ENCODE measurements at regions not wholly inside any gene's neighbourhood (a gene's known extent, or its start where the extent isn't known, plus 50 kb on each side); places are given as distances from the start of the nearest gene placed in this dataset.

- H3K4me1 ChIP-seq (replicated peaks): no peaks in the 10 kb centered on the region
- WGBS: 51% methylated on average over 1 of the region's 1 CpG
- intact Hi-C loops (cut with DNase I): no loop called here
- H3K27me3 ChIP-seq (replicated peaks; ENCODE audit: insufficient read depth): no peaks in the 10 kb centered on the region
- H3K4me3 ChIP-seq: no peak overlapping the region
- H3K9me3 ChIP-seq: no peaks in the 10 kb centered on the region
- TF ChIP-seq POLR2AphosphoS5 (IDR thresholded peaks at IDR 0.05) (no peak), POLR2A (IDR thresholded peaks at IDR 0.05) (no peak)
- TF ChIP-seq, protein P1, sequence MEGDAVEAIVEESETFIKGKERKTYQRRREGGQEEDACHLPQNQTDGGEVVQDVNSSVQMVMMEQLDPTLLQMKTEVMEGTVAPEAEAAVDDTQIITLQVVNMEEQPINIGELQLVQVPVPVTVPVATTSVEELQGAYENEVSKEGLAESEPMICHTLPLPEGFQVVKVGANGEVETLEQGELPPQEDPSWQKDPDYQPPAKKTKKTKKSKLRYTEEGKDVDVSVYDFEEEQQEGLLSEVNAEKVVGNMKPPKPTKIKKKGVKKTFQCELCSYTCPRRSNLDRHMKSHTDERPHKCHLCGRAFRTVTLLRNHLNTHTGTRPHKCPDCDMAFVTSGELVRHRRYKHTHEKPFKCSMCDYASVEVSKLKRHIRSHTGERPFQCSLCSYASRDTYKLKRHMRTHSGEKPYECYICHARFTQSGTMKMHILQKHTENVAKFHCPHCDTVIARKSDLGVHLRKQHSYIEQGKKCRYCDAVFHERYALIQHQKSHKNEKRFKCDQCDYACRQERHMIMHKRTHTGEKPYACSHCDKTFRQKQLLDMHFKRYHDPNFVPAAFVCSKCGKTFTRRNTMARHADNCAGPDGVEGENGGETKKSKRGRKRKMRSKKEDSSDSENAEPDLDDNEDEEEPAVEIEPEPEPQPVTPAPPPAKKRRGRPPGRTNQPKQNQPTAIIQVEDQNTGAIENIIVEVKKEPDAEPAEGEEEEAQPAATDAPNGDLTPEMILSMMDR (IDR thresholded peaks at IDR 0.05): no peak
- no peak overlapping the region for H3K27ac ChIP-seq
- no peak for DNase-seq (ENCODE audit: low spot score)
- no peaks in the 10 kb centered on the region for H3K36me3 ChIP-seq
These were observed 102.2 kb upstream of the TUBA3C start for GRCh38 chr13:19283836-19284235.

DNA sequence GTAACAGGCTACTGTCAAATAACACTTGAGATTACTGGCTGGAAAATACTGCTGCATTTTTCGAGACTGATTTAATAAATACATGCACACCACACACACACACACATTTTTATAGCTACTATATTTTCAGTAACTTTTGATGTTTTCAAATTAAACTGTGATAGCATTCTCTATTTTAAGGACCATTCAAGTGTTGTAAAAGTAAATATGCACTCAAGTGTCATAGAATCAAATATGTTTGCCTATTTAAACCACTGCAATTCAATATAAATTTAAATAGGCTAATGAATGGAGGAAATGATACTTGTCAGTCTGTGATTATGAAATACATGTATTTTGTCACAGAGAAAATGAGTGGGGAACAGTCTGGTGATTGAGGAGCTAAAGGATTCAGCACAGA lies 86.7 kb upstream of the TUBA3C start:
- WGBS: 40% methylated on average over 1 of the region's 1 CpG
- Histone ChIP-seq H3K36me3 (no peaks in the 10 kb centered on the region), H3K27ac (no peak overlapping the region), H3K4me1 (replicated peaks) (no peaks in the 10 kb centered on the region), H3K9me3 (no peaks in the 10 kb centered on the region), H3K27me3 (replicated peaks; ENCODE audit: insufficient read depth) (no peaks in the 10 kb centered on the region), H3K4me3 (no peak overlapping the region)
- DNase-seq (ENCODE audit: low spot score): no peak
- no peak for TF ChIP-seq POLR2AphosphoS5 (IDR thresholded peaks at IDR 0.05)
- TF ChIP-seq POLR2A (IDR thresholded peaks at IDR 0.05): no peak
- TF ChIP-seq, protein P1 (IDR thresholded peaks at IDR 0.05): no peak
- intact Hi-C loops (cut with DNase I): no loop called here

DNA sequence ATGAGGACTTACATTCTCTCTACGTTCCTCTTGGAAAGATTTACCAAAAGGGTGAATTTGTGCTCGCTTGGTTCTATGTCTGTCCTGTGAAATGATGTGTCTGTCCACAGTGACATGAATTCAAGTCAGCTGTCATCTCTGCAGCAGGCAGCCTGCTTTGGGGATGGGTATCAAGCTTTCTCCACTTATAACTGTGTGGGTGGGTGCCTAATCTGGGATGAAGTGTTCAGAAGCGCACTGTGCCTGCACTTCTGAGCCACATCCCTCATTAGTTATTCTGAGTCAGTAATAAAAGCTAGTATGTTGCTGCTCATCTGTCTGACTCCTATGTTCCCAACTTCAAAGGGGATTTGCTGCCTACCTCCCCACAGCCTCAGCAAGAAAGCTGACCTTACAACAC lies 86.1 kb upstream of the TUBA3C start:
- H3K9me3 ChIP-seq: no peaks in the 10 kb centered on the region
- no peak for DNase-seq (ENCODE audit: low spot score)
- no peaks in the 10 kb centered on the region for H3K36me3 ChIP-seq
- TF ChIP-seq POLR2AphosphoS5 (IDR thresholded peaks at IDR 0.05) (no peak), POLR2A (IDR thresholded peaks at IDR 0.05) (no peak)
- TF ChIP-seq, protein P1 (IDR thresholded peaks at IDR 0.05): no peak
- WGBS: 84% methylated on average over 3 of the region's 3 CpGs
- H3K27me3 ChIP-seq (replicated peaks; ENCODE audit: insufficient read depth): no peaks in the 10 kb centered on the region
- no peak overlapping the region for H3K27ac ChIP-seq
- H3K4me1 ChIP-seq (replicated peaks): no peaks in the 10 kb centered on the region
- intact Hi-C loops (cut with DNase I): no loop called here
- no peak overlapping the region for H3K4me3 ChIP-seq

DNA sequence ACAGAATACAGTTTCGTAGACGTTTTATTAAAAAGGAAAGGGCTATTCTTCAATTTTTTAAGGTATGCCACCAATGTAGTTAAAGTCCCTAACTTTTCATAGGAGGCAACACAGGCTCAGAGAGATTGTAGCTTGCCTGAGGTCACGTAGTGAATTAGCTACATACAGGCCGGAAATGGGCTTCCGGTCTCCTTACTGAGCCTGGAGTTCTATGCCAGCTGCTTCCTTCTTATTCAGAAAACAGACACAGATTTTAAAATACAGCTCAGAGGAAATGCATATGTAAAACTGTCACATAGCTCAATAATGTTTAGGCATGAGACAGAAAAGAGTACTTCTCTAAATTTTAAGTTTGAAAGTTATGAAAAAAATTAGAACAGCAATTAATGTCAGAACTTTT lies 85.4 kb upstream of the TUBA3C start:
- Histone ChIP-seq H3K4me1 (replicated peaks) (no peaks in the 10 kb centered on the region), H3K9me3 (no peaks in the 10 kb centered on the region), H3K4me3 (no peak overlapping the region), H3K36me3 (no peaks in the 10 kb centered on the region), H3K27ac (no peak overlapping the region), H3K27me3 (replicated peaks; ENCODE audit: insufficient read depth) (no peaks in the 10 kb centered on the region)
- TF ChIP-seq, protein P1 (IDR thresholded peaks at IDR 0.05): no peak
- TF ChIP-seq POLR2A (IDR thresholded peaks at IDR 0.05): no peak
- no peak for TF ChIP-seq POLR2AphosphoS5 (IDR thresholded peaks at IDR 0.05)
- 78% methylated on average over 5 of the region's 5 CpGs for WGBS
- no peak for DNase-seq (ENCODE audit: low spot score)
- intact Hi-C loops (cut with DNase I): no loop called here

- H3K27ac ChIP-seq: no peak overlapping the region
- TF ChIP-seq POLR2AphosphoS5 (IDR thresholded peaks at IDR 0.05) (no peak), POLR2A (IDR thresholded peaks at IDR 0.05) (no peak)
- TF ChIP-seq, protein P1 (IDR thresholded peaks at IDR 0.05): no peak
- no peaks in the 10 kb centered on the region for H3K27me3 ChIP-seq (replicated peaks; ENCODE audit: insufficient read depth)
- H3K9me3 ChIP-seq: no peaks in the 10 kb centered on the region
- no peak for DNase-seq (ENCODE audit: low spot score)
- no peaks in the 10 kb centered on the region for H3K36me3 ChIP-seq
- 70% methylated on average over 1 of the region's 1 CpG for WGBS
- no peaks in the 10 kb centered on the region for H3K4me1 ChIP-seq (replicated peaks)
- no peak overlapping the region for H3K4me3 ChIP-seq
- intact Hi-C loops (cut with DNase I): no loop called here
These were observed 83.1 kb upstream of the TUBA3C start for GRCh38 chr13:19264711-19265110.
